GM12865 (cell line): ENCODE measurements at regions not wholly inside any gene's neighbourhood (a gene's known extent, or its start where the extent isn't known, plus 50 kb on each side); places are given as distances from the start of the nearest gene placed in this dataset.

ENCODE experiments used
- DNase-seq: peaks from one replicate; pipeline ENCODE4 v3.0.0; 2010; ENCODE audit warnings: low read depth
- H3K4me3 ChIP-seq: 2 replicates; pipeline ENCODE4 v1.5.1; 2011; ENCODE audit warnings: mild to moderate bottlenecking, low read depth, low read length, control low read depth
- CTCF ChIP-seq: IDR thresholded peaks from 2 replicates; pipeline ENCODE4 v1.5.1; 2011; ENCODE audit warnings: low read length, control low read depth, low read depth, inconsistent platforms; ENCODE audit not compliant: insufficient read depth; ENCODE audit errors: missing control alignments

GRCh38 chr6:3538536-3538935, 81.7 kb upstream of the SLC22A23 start:
- no peak overlapping the region for H3K4me3 ChIP-seq
- TF ChIP-seq CTCF: no peak
- DNase-seq: no peak

GRCh38 chr6:3536901-3537300, 80.1 kb upstream of the SLC22A23 start:
- TF ChIP-seq CTCF: no peak
- no peak overlapping the region for H3K4me3 ChIP-seq
- no peak for DNase-seq

- no peak for DNase-seq
- H3K4me3 ChIP-seq: no peak overlapping the region
- no peak for TF ChIP-seq CTCF
These were observed 79.1 kb upstream of the SLC22A23 start for GRCh38 chr6:3535776-3536435.

GRCh38 chr6:3535033-3535775, 78.4 kb upstream of the SLC22A23 start:
- no peak overlapping the region for H3K4me3 ChIP-seq
- DNase-seq: no peak

GRCh38 chr6:3534599-3534998, 77.7 kb upstream of the SLC22A23 start:
- no peak overlapping the region for H3K4me3 ChIP-seq
- no peak for DNase-seq
- TF ChIP-seq CTCF: no peak

More at GRCh38 chr6:3535033-3535775, 78.4 kb upstream of the SLC22A23 start:
- TF ChIP-seq CTCF: no peak

- DNase-seq: no peak
- no peak overlapping the region for H3K4me3 ChIP-seq
- no peak for TF ChIP-seq CTCF
These were observed 77.1 kb upstream of the SLC22A23 start for GRCh38 chr6:3533981-3534380.
